ENCODE measurements at regions not wholly inside any gene's neighbourhood (a gene's known extent, or its start where the extent isn't known, plus 50 kb on each side); places are given as distances from the start of the nearest gene placed in this dataset.

- TF ChIP-seq CTCF (IDR thresholded peaks at IDR 0.05; ENCODE audit: low read depth, low read length), result no peak
- TF ChIP-seq EZH2phosphoT487 (IDR thresholded peaks at IDR 0.05; ENCODE audit: low read depth), result no peak
Measured at GRCh38 chr4:189162073-189162789, 778.4 kb upstream of the FRG1 start.
